CD4-positive, alpha-beta T cell treated with Interleukin-12 subunit alpha and Interleukin-12 subunit beta, for 1 hour (primary cell): ENCODE measurements at regions not wholly inside any gene's neighbourhood (a gene's known extent, or its start where the extent isn't known, plus 50 kb on each side); places are given as distances from the start of the nearest gene placed in this dataset.
"Not testable (repeated sequence)": the region's sequence is repeated elsewhere in the genome, so short reads cannot be mapped to it uniquely, and the experiment has no call there.

Source experiments
- DNase-seq: peaks from one replicate; pipeline ENCODE4 v3.0.0-alpha.2; 2020

GRCh38 chr16:66204756-66205155 lies 161.7 kb upstream of the CDH5 start:
- DNase-seq = no peak

- no peak for DNase-seq
Observed at GRCh38 chr16:66203476-66203875, 163.0 kb upstream of the CDH5 start.

- DNase-seq = no peak
Observed at GRCh38 chr16:66199189-66199588, 167.3 kb upstream of the CDH5 start.

- no peak for DNase-seq
Observed at GRCh38 chr16:66198641-66199040, 167.8 kb upstream of the CDH5 start.

GRCh38 chr16:66197668-66198278 lies 168.7 kb upstream of the CDH5 start:
- DNase-seq = no peak

GRCh38 chr16:66196770-66197169 lies 169.7 kb upstream of the CDH5 start:
- DNase-seq = no peak

- DNase-seq = no peak
Observed at GRCh38 chr16:66194866-66195265, 171.6 kb upstream of the CDH5 start.

- no peak for DNase-seq
Observed at GRCh38 chr16:66193543-66194229, 172.8 kb upstream of the CDH5 start.

GRCh38 chr16:66190411-66190810 lies 176.1 kb upstream of the CDH5 start:
- DNase-seq = no peak

- DNase-seq = no peak
Observed at GRCh38 chr16:66189951-66190350, 176.5 kb upstream of the CDH5 start.

GRCh38 chr16:66188917-66189725 lies 177.4 kb upstream of the CDH5 start:
- no peak for DNase-seq

- no peak for DNase-seq
Observed at GRCh38 chr16:66186251-66186785, 180.2 kb upstream of the CDH5 start.

- no peak for DNase-seq
Observed at GRCh38 chr16:66182592-66182991, 183.9 kb upstream of the CDH5 start.

- DNase-seq = no peak
Observed at GRCh38 chr16:66176731-66177130, 189.8 kb upstream of the CDH5 start.

- DNase-seq = no peak
Observed at GRCh38 chr16:66176111-66176510, 190.4 kb upstream of the CDH5 start.

- no peak for DNase-seq
Observed at GRCh38 chr16:66175636-66176035, 190.9 kb upstream of the CDH5 start.

- DNase-seq = no peak
Observed at GRCh38 chr16:66175058-66175457, 191.4 kb upstream of the CDH5 start.

GRCh38 chr16:66173796-66174195 lies 192.7 kb upstream of the CDH5 start:
- not testable (repeated sequence) for DNase-seq

GRCh38 chr16:66173181-66173580 lies 193.3 kb upstream of the CDH5 start:
- DNase-seq = not testable (repeated sequence)

- no peak for DNase-seq
Observed at GRCh38 chr16:66172463-66172862, 194.0 kb upstream of the CDH5 start.

GRCh38 chr16:66171578-66171977 lies 194.9 kb upstream of the CDH5 start:
- no peak for DNase-seq

GRCh38 chr16:66170989-66171388 lies 195.5 kb upstream of the CDH5 start:
- no peak for DNase-seq

- DNase-seq = no peak
Observed at GRCh38 chr16:66169817-66170216, 196.7 kb upstream of the CDH5 start.

GRCh38 chr16:66168777-66169176 lies 197.7 kb upstream of the CDH5 start:
- no peak for DNase-seq
